Hepatocyte (in vitro differentiated cells): ENCODE measurements at regions not wholly inside any gene's neighbourhood (a gene's known extent, or its start where the extent isn't known, plus 50 kb on each side); places are given as distances from the start of the nearest gene placed in this dataset.

Experiments used
- EZH2 ChIP-seq: fragments of 200-600 bp; sonication (generic); IDR thresholded peaks from 2 replicates; pipeline ENCODE4 v1.6.1; 2016; ENCODE audit warnings: antibody characterized with exemption, mild to moderate bottlenecking, borderline replicate concordance
- EZH2phosphoT487 ChIP-seq: fragments of 200-600 bp; sonication (generic); IDR thresholded peaks from one replicate; pipeline ENCODE4 v1.6.1; 2018; ENCODE audit warnings: antibody characterized with exemption, mild to moderate bottlenecking, low read depth, moderate library complexity; ENCODE audit not compliant: unreplicated experiment, severe bottlenecking
- TF ChIP-seq, protein P1 (sequence below): fragments of 200-600 bp; sonication (generic); IDR thresholded peaks from 2 replicates; pipeline ENCODE4 v1.5.1; 2016; ENCODE audit warnings: antibody characterized with exemption, mild to moderate bottlenecking; ENCODE audit not compliant: poor library complexity

DNA sequence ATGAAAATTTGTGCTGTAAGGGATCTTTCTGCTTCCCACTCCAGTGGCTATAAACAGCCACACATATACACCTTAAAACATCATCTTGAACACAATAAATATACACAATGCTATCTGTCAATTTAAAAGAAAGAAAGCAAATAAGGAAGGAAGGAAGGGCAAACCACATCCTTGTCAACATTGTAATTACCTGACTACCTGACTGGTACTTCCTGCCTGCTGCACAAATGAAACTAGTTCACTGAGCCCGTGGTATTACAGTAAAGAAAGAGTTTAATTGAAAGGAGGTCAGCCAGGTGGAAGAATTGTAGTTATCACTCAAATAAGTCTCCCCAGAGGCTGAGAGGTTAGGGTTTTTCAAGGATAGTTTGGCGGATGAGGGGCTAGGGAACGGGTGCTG lies 344.4 kb upstream of the ASIC2 start:
- TF ChIP-seq, protein P1, sequence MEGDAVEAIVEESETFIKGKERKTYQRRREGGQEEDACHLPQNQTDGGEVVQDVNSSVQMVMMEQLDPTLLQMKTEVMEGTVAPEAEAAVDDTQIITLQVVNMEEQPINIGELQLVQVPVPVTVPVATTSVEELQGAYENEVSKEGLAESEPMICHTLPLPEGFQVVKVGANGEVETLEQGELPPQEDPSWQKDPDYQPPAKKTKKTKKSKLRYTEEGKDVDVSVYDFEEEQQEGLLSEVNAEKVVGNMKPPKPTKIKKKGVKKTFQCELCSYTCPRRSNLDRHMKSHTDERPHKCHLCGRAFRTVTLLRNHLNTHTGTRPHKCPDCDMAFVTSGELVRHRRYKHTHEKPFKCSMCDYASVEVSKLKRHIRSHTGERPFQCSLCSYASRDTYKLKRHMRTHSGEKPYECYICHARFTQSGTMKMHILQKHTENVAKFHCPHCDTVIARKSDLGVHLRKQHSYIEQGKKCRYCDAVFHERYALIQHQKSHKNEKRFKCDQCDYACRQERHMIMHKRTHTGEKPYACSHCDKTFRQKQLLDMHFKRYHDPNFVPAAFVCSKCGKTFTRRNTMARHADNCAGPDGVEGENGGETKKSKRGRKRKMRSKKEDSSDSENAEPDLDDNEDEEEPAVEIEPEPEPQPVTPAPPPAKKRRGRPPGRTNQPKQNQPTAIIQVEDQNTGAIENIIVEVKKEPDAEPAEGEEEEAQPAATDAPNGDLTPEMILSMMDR = no peak
- no peak for TF ChIP-seq EZH2
- no peak for TF ChIP-seq EZH2phosphoT487
